RWPE2 (cell line): ENCODE measurements at regions not wholly inside any gene's neighbourhood (a gene's known extent, or its start where the extent isn't known, plus 50 kb on each side); places are given as distances from the start of the nearest gene placed in this dataset.

Experiments used
- ATAC-seq: fragments of 200-7000 bp; cut with Tn5 transposase; 3 replicates; pipeline ENCODE4 v1.9.1; 2021; ENCODE audit warnings: low read depth
- DNase-seq: peaks from one replicate; pipeline ENCODE4 v3.0.0-alpha.2; 2020; ENCODE audit warnings: low spot score
- H3K27ac ChIP-seq: fragments of 450-650 bp; 2 replicates; pipeline ENCODE4 v1.5.1; 2017; ENCODE audit warnings: mild to moderate bottlenecking; ENCODE audit not compliant: poor library complexity, severe bottlenecking
- H3K27me3 ChIP-seq: fragments of 250-450 bp; sonication (Bioruptor Pico); 2 replicates; pipeline ENCODE4 v1.5.1; 2021; ENCODE audit warnings: mild to moderate bottlenecking, moderate library complexity; ENCODE audit not compliant: insufficient read depth, poor library complexity, severe bottlenecking
- H3K36me3 ChIP-seq: fragments of 250-450 bp; sonication (Bioruptor Pico); 2 replicates; pipeline ENCODE4 v1.5.1; 2020; ENCODE audit warnings: low read depth, mild to moderate bottlenecking, moderate library complexity
- H3K4me1 ChIP-seq: fragments of 250-450 bp; sonication (Bioruptor Pico); 2 replicates; pipeline ENCODE4 v1.5.1; 2021; ENCODE audit warnings: mild to moderate bottlenecking, moderate library complexity; ENCODE audit not compliant: insufficient read depth, poor library complexity, severe bottlenecking
- H3K4me3 ChIP-seq: fragments of 250-450 bp; sonication (Bioruptor Pico); 2 replicates; pipeline ENCODE4 v1.5.1; 2021; ENCODE audit warnings: mild to moderate bottlenecking, moderate library complexity; ENCODE audit not compliant: severe bottlenecking
- H3K9me3 ChIP-seq: fragments of 250-450 bp; sonication (Bioruptor Pico); 2 replicates; pipeline ENCODE4 v1.5.1; 2021; ENCODE audit warnings: mild to moderate bottlenecking, moderate library complexity; ENCODE audit not compliant: severe bottlenecking
- TF ChIP-seq, protein P1 (sequence below): fragments of 450-650 bp; IDR thresholded peaks from one replicate; pipeline ENCODE4 v1.5.1; 2017; ENCODE audit warnings: mild to moderate bottlenecking, moderate library complexity; ENCODE audit not compliant: poor library complexity, severe bottlenecking

GRCh38 chr13:58134525-58134924, 503.0 kb downstream of the PCDH17 start:
- DNase-seq (no peak), ATAC-seq (no peak)
- H3K4me3 ChIP-seq: no peak overlapping the region
- no peak overlapping the region for H3K27ac ChIP-seq
- no peaks in the 10 kb centered on the region for H3K9me3 ChIP-seq
- no peaks in the 10 kb centered on the region for H3K36me3 ChIP-seq
- H3K27me3 ChIP-seq: no peaks in the 10 kb centered on the region
- TF ChIP-seq, protein P1, sequence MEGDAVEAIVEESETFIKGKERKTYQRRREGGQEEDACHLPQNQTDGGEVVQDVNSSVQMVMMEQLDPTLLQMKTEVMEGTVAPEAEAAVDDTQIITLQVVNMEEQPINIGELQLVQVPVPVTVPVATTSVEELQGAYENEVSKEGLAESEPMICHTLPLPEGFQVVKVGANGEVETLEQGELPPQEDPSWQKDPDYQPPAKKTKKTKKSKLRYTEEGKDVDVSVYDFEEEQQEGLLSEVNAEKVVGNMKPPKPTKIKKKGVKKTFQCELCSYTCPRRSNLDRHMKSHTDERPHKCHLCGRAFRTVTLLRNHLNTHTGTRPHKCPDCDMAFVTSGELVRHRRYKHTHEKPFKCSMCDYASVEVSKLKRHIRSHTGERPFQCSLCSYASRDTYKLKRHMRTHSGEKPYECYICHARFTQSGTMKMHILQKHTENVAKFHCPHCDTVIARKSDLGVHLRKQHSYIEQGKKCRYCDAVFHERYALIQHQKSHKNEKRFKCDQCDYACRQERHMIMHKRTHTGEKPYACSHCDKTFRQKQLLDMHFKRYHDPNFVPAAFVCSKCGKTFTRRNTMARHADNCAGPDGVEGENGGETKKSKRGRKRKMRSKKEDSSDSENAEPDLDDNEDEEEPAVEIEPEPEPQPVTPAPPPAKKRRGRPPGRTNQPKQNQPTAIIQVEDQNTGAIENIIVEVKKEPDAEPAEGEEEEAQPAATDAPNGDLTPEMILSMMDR: no peak
- no peaks in the 10 kb centered on the region for H3K4me1 ChIP-seq

GRCh38 chr13:58142952-58143351, 511.4 kb downstream of the PCDH17 start:
- Histone ChIP-seq H3K36me3 (no peaks in the 10 kb centered on the region), H3K27ac (no peak overlapping the region), H3K4me3 (no peak overlapping the region), H3K4me1 (no peaks in the 10 kb centered on the region), H3K9me3 (no peaks in the 10 kb centered on the region), H3K27me3 (no peaks in the 10 kb centered on the region)
- TF ChIP-seq, protein P1: no peak
- no peak for DNase-seq
- no peak for ATAC-seq

GRCh38 chr13:58144616-58145015, 513.1 kb downstream of the PCDH17 start:
- no peaks in the 10 kb centered on the region for H3K36me3 ChIP-seq
- no peaks in the 10 kb centered on the region for H3K9me3 ChIP-seq
- no peak overlapping the region for H3K4me3 ChIP-seq
- H3K4me1 ChIP-seq: no peaks in the 10 kb centered on the region
- TF ChIP-seq, protein P1: no peak
- ATAC-seq (no peak), DNase-seq (no peak)
- no peak overlapping the region for H3K27ac ChIP-seq
- no peaks in the 10 kb centered on the region for H3K27me3 ChIP-seq

DNA sequence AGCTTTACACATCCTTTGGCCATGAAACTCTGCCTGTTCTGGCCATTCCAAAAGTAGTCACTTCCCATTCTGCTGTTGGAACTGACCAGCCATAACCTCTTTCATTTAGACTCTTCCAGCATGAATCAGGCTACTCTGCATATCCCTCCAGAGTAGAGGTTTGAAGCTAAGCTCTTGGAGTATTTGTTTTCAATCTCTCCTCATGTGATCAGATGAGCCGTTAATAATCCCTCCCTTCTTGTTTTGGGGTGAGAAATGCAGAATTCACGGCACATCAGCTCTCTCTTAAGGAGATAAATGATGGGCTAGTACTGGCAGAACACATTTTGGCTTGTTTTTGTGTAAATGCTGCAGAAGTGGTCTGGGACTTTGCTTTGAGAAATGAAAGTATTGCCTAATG, 519.9 kb downstream of the PCDH17 start:
- no peak for ATAC-seq
- Histone ChIP-seq H3K4me3 (no peak overlapping the region), H3K27ac (no peak overlapping the region), H3K4me1 (no peaks in the 10 kb centered on the region), H3K27me3 (no peaks in the 10 kb centered on the region), H3K9me3 (no peaks in the 10 kb centered on the region), H3K36me3 (no peaks in the 10 kb centered on the region)
- DNase-seq: no peak
- TF ChIP-seq, protein P1: no peak

- Histone ChIP-seq H3K27ac (no peak overlapping the region), H3K9me3 (no peaks in the 10 kb centered on the region), H3K27me3 (no peaks in the 10 kb centered on the region), H3K4me3 (no peak overlapping the region), H3K36me3 (no peaks in the 10 kb centered on the region), H3K4me1 (no peaks in the 10 kb centered on the region)
- ATAC-seq (no peak), DNase-seq (no peak)
- TF ChIP-seq, protein P1: no peak
These were observed 529.4 kb downstream of the PCDH17 start for GRCh38 chr13:58160980-58161379.
